Ectodermal cell (in vitro differentiated cells): ENCODE measurements at regions not wholly inside any gene's neighbourhood (a gene's known extent, or its start where the extent isn't known, plus 50 kb on each side); places are given as distances from the start of the nearest gene placed in this dataset.

Experiments
- H3K27ac ChIP-seq: 2 replicates; pipeline ENCODE4 v1.7.0; 2013; ENCODE audit warnings: mild to moderate bottlenecking, low read depth, low read length; ENCODE audit not compliant: insufficient read depth, poor library complexity, severe bottlenecking
- H3K27me3 ChIP-seq: 2 replicates; pipeline ENCODE4 v1.7.0; 2013; ENCODE audit warnings: mild to moderate bottlenecking, low read length; ENCODE audit not compliant: insufficient read depth, control insufficient read depth, poor library complexity, severe bottlenecking
- H3K36me3 ChIP-seq: one replicate; pipeline ENCODE4 v1.7.0; 2013; ENCODE audit warnings: low read length; ENCODE audit not compliant: control insufficient read depth, insufficient read depth
- H3K4me1 ChIP-seq: one replicate; pipeline ENCODE4 v1.7.0; 2013; ENCODE audit warnings: low read length; ENCODE audit not compliant: control insufficient read depth, insufficient read depth
- H3K4me3 ChIP-seq: 2 replicates; pipeline ENCODE4 v1.7.0; 2013; ENCODE audit warnings: low read depth, low read length, control low read depth; ENCODE audit not compliant: insufficient read depth
- H3K9me3 ChIP-seq: 2 replicates; pipeline ENCODE4 v1.7.0; 2013; ENCODE audit warnings: mild to moderate bottlenecking, low read length, moderate library complexity; ENCODE audit not compliant: control insufficient read depth
- WGBS, 2 experiments: methylation state at CpG; one replicate each; pipeline ENCODE4 v1.1.7; 2013; ENCODE audit warnings: missing lambda C conversion rate in 2 of 2; 5-methylcytosine and 5-hydroxymethylcytosine counted together

DNA sequence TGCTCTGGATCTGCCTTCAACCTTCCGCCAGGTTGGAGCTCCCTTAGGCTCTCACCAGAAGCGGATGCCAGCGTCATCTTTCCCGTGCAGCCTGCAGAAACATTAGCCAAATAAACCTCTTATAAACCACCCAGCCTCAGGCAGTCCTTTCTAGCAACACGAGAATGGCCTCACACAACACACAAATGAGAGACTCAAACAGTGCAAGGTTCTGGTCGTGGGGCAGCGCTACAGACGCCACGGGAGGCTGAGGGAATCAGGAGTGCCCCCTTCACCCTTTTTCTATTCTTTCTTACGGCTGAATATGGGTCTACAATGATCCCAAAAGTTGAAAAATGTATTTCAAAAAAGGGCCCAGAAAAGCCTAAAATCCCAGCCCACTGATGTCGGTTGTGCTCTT lies 96.4 kb downstream of the FOXL3 start:
- Histone ChIP-seq H3K4me3 (no peak overlapping the region), H3K27me3 (no peaks in the 10 kb centered on the region), H3K27ac (no peak overlapping the region), H3K36me3 (no peaks in the 10 kb centered on the region), H3K9me3 (no peaks in the 10 kb centered on the region), H3K4me1 (no peaks in the 10 kb centered on the region)
- WGBS, 2 experiments, result 92% methylated on average over 11 of the region's 11 CpGs

GRCh38 chr7:387132-388022 lies 97.4 kb downstream of the FOXL3 start:
- 95 to 96% methylated on average over 35 of the region's 35 CpGs for WGBS, 2 experiments
- Histone ChIP-seq H3K4me1 (no peaks in the 10 kb centered on the region), H3K4me3 (no peak overlapping the region), H3K36me3 (no peaks in the 10 kb centered on the region), H3K9me3 (no peaks in the 10 kb centered on the region), H3K27me3 (no peaks in the 10 kb centered on the region), H3K27ac (no peak overlapping the region)

DNA sequence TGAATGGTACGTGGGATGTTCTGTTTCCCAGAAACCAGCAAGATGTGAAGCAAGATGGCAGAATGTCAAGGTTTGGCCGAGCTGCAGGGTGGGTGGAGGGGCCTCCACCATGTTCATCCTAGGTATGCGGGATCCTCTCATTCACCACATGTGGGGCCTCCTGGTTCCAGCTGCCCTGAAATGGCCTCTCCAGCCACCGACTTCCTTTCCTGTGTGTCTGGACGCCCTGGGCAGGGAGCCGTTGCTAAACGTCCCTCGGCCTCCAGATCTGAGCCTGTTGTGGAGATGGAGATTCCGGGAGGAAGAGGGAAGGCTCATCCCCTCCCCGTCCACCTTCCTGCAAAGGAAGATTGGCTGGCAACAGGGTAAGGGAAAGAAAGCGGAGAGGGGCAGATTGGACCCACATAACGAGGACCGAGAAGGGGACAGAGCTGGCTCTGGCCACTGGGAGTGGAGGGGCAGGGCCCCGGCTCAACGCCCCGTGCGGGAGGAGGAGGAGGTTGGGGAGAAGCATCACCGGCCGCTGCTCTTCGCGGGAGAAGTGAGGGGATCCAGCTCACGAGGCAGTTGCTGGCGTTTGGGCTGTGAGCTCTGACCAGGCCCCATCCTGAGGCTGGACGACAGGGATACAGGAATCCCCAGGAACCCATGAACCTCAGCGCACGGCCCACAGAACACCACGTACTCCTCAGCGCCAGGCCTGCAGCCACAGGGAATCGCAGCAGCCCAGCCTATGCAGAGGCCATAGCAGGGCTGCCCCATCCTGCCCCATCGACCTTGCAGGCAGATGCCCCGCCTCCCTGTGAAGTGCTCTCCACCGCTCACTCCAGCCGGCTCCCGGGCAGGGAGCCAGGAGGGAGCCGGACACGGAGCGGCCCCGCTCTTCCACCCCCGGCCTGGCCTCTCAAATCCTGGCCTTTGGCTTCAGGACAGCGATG lies 98.3 kb downstream of the FOXL3 start:
- Histone ChIP-seq H3K4me1 (no peaks in the 10 kb centered on the region), H3K27ac (no peak overlapping the region), H3K27me3 (no peaks in the 10 kb centered on the region), H3K9me3 (no peaks in the 10 kb centered on the region), H3K4me3 (no peak overlapping the region), H3K36me3 (no peaks in the 10 kb centered on the region)
- WGBS, 2 experiments, result 92 to 93% methylated on average over 40 of the region's 40 CpGs

- H3K27me3 ChIP-seq, result no peaks in the 10 kb centered on the region
- H3K4me1 ChIP-seq, result no peaks in the 10 kb centered on the region
- 96% methylated on average over 31 of the region's 31 CpGs for WGBS, 2 experiments
- no peaks in the 10 kb centered on the region for H3K36me3 ChIP-seq
- H3K9me3 ChIP-seq, result no peaks in the 10 kb centered on the region
- no peak overlapping the region for H3K27ac ChIP-seq
- H3K4me3 ChIP-seq, result no peak overlapping the region
Measured at GRCh38 chr7:388961-389701, 99.2 kb downstream of the FOXL3 start.

DNA sequence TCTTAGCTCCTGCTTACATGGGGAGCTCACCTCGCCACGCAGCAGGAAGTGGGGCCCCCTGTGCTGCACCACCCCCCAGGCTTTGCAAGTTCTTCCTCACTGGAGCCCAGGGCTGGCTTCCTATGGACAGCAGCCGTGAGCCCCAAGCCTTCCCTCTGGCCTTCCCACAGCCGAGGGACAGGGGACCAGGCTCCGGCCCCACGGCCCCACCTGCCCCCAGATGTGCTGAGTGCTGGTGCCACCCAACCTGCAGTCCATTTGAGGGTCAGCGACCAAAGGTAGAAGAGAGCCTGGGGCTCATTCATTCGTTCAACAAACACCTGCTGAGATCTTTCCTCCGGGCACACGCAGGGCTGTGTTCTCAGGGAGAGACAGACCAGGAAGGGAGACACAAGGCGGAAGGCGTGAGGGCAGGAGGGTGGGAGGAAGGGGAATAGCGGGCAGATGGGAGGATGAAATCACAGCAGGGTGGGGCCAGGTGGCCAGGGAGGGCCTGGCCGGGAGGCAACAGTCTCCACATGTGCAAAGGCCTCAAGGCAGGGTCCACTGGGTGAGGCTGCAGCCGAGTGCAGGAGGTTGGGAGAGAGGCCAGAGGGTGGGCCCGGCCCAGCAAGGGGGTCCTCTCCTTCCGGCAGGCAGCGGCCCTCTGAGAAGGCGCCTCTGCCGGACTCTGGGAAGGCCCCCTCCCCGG lies 100.1 kb downstream of the FOXL3 start:
- Histone ChIP-seq H3K4me3 (no peak overlapping the region), H3K9me3 (no peaks in the 10 kb centered on the region), H3K27me3 (no peaks in the 10 kb centered on the region), H3K4me1 (no peaks in the 10 kb centered on the region), H3K36me3 (no peaks in the 10 kb centered on the region), H3K27ac (no peak overlapping the region)
- 87 to 89% methylated on average over 21 of the region's 21 CpGs for WGBS, 2 experiments

GRCh38 chr7:390761-391410 lies 100.9 kb downstream of the FOXL3 start:
- no peaks in the 10 kb centered on the region for H3K9me3 ChIP-seq
- WGBS, 2 experiments, result 92% methylated on average over 20 of the region's 20 CpGs
- H3K27ac ChIP-seq, result no peak overlapping the region
- H3K36me3 ChIP-seq, result no peaks in the 10 kb centered on the region
- no peaks in the 10 kb centered on the region for H3K4me1 ChIP-seq
- H3K4me3 ChIP-seq, result no peak overlapping the region
- H3K27me3 ChIP-seq, result no peaks in the 10 kb centered on the region

DNA sequence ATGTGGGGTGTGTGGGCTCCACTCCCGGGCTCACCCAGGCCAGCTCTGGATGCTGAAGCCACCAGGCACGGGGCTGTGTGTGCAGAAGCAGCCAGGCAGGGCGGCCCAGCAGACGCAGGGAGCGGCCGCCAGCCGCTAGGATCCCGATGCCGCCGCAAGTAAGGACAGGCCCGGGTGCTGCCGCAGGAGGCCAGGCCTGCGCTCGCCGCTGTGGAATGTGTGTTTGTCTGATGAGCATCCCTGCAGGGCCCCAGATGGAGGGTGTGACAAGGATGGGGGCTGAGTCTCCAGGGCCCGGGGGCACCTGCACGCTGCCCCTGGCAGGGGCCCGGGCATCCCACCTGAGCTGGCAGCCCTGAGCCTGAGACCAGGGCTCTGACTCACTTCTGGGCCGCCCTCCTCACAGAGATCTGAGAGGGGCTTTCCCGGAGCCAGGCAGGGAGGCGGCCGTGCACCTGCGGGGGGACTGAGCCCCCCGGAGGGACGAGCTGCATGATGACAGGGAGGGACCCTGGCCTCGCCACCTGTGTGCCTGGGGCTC lies 101.5 kb downstream of the FOXL3 start:
- Histone ChIP-seq H3K27me3 (no peaks in the 10 kb centered on the region), H3K36me3 (no peaks in the 10 kb centered on the region), H3K9me3 (no peaks in the 10 kb centered on the region), H3K27ac (no peak overlapping the region), H3K4me3 (no peak overlapping the region), H3K4me1 (no peaks in the 10 kb centered on the region)
- 88 to 92% methylated on average over 26 of the region's 26 CpGs for WGBS, 2 experiments

GRCh38 chr7:391961-392524 lies 102.1 kb downstream of the FOXL3 start:
- WGBS, 2 experiments, result 96% methylated on average over 25 of the region's 25 CpGs
- H3K4me3 ChIP-seq, result no peak overlapping the region
- H3K9me3 ChIP-seq, result no peaks in the 10 kb centered on the region
- no peaks in the 10 kb centered on the region for H3K36me3 ChIP-seq
- no peak overlapping the region for H3K27ac ChIP-seq
- no peaks in the 10 kb centered on the region for H3K4me1 ChIP-seq
- H3K27me3 ChIP-seq, result no peaks in the 10 kb centered on the region

GRCh38 chr7:392822-393221 lies 102.9 kb downstream of the FOXL3 start:
- Histone ChIP-seq H3K36me3 (no peaks in the 10 kb centered on the region), H3K27me3 (no peaks in the 10 kb centered on the region), H3K9me3 (no peaks in the 10 kb centered on the region), H3K4me1 (no peaks in the 10 kb centered on the region), H3K27ac (no peak overlapping the region), H3K4me3 (no peak overlapping the region)
- 88 to 100% methylated on average over 2 to 3 of the region's 3 CpGs for WGBS, 2 experiments
